ENCODE measurements at regions not wholly inside any gene's neighbourhood (a gene's known extent, or its start where the extent isn't known, plus 50 kb on each side); places are given as distances from the start of the nearest gene placed in this dataset.
"Not testable (repeated sequence)": the region's sequence is repeated elsewhere in the genome, so short reads cannot be mapped to it uniquely, and the experiment has no call there.

DNA sequence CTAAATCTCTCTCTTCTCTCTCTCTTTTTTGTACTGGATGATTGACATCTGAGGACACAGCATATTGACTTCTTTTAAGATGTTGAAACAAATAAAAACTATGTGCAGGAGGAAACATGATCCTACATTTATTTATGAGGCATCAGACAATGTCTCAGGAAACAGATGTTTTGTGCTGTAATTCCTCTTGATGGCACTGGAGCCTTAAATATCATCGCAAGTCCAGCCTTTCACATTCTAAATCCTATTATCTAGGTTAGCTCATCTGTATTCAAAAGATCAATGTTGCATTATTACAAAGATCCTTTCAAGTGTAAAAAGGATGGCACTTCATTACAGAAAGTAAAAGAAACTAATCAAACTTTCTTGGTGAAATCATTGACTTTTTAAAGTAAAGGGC, 63.9 kb downstream of the MAT2B start:
- intact Hi-C loops (cut with micrococcal nuclease) = no loop called here
- no peaks in the 10 kb centered on the region for H3K9me3 ChIP-seq (ENCODE audit: control insufficient read depth in 1 of 2, low read length in 2 of 2)
- no peak for DNase-seq
- no peaks in the 10 kb centered on the region for H3K36me3 ChIP-seq (ENCODE audit: insufficient read depth, low read length)
- H3K27ac ChIP-seq (ENCODE audit: low read depth, low read length) = no peak overlapping the region
- H3K4me1 ChIP-seq (ENCODE audit: insufficient read depth, low read length) = peaks cover 17% of the 10 kb centered on the region
- H3K36me3 Mint-ChIP-seq = no peaks in the 10 kb centered on the region
- peaks cover 28% of the 10 kb centered on the region for H3K27me3 ChIP-seq (ENCODE audit: insufficient read depth, low read length)
- no peak overlapping the region for H3K4me3 ChIP-seq (ENCODE audit: low read length in 2 of 2)
- no peaks in the 10 kb centered on the region for H3K9me3 Mint-ChIP-seq
- CTCF ChIA-PET (ENCODE audit: partially characterized antibody) = no interaction called here
- POLR2A ChIA-PET (ENCODE audit: partially characterized antibody) = no interaction called here
- H3K27ac Mint-ChIP-seq = no peak overlapping the region
- peaks cover 6 to 32% (median 22%) of the 10 kb centered on the region in 4 donors for H3K4me1 Mint-ChIP-seq
- no peak overlapping the region for H3K4me3 Mint-ChIP-seq
- peaks cover 35 to 49% of the 10 kb centered on the region in 2 donors for H3K27me3 Mint-ChIP-seq

- H3K27ac ChIP-seq (ENCODE audit: low read depth, low read length) = no peak overlapping the region
- CTCF ChIA-PET (ENCODE audit: partially characterized antibody) = no interaction called here
- H3K4me3 Mint-ChIP-seq = no peak overlapping the region
- intact Hi-C loops (cut with micrococcal nuclease) = no loop called here
- H3K36me3 Mint-ChIP-seq = no peaks in the 10 kb centered on the region
- H3K4me1 Mint-ChIP-seq = peaks cover 1 to 8% (median 5%) of the 10 kb centered on the region in 4 donors
- no peak for DNase-seq
- POLR2A ChIA-PET (ENCODE audit: partially characterized antibody) = no interaction called here
- H3K9me3 Mint-ChIP-seq = no peaks in the 10 kb centered on the region
- H3K27ac Mint-ChIP-seq = no peak overlapping the region
- H3K4me3 ChIP-seq (ENCODE audit: low read length in 2 of 2) = no peak overlapping the region
- H3K9me3 ChIP-seq (ENCODE audit: control insufficient read depth in 1 of 2, low read length in 2 of 2) = no peaks in the 10 kb centered on the region
- H3K36me3 ChIP-seq (ENCODE audit: insufficient read depth, low read length) = no peaks in the 10 kb centered on the region
- peaks cover under 1% of the 10 kb centered on the region for H3K4me1 ChIP-seq (ENCODE audit: insufficient read depth, low read length)
- H3K27me3 Mint-ChIP-seq = peaks cover 20 to 28% of the 10 kb centered on the region in 2 donors
- H3K27me3 ChIP-seq (ENCODE audit: insufficient read depth, low read length) = peaks cover 6% of the 10 kb centered on the region
Observed at GRCh38 chr5:163571744-163572143, 66.3 kb downstream of the MAT2B start.

DNA sequence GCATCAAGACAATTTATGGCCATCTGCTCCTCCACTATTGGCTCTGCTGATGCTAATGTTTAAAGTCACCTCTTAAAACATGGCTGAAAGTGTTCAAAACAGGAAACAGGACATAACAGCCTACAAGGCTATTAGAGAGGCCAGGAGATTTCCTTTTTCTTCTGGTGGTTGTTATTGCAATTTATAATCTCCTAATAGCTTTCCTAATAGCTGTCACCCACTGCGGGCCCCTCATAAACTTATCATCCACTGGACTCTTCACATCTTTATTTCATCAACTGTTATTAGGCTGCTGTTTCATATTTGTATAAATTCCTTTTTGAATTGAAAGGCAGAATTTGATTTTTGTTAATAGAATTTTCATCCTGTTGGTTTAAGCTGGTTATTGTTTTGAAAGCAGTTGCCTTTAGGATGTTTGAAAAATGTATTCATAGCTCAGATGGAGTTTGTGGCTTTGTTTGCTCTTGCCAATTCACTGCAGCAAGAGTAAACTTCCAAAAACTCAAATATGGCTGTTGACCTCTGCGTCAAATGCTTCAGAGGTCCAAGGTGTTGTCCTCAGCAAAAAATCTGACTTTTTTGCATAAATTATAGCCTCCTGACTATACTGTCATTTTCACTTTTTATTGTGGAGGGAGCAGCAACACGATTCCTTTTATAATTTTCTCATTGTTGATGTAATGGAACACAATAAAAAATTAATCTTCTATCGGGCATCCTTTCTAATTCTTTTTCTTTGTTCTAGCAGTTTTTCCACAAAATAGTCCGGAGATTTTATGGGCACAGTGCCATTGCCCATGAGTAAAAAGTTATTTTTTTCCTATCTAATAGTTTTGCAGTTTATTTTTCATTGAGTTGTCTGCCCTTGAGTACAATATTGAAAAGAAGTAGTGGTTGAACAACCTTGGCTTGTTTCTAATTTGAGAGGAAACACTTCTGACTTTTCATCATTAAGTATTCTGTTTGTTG, 69.3 kb downstream of the MAT2B start:
- Mint-ChIP-seq H3K4me3 (no peak overlapping the region), H3K27ac (no peak overlapping the region), H3K4me1 (no peaks in the 10 kb centered on the region), H3K36me3 (no peaks in the 10 kb centered on the region), H3K9me3 (peaks cover 0 to 2% (median under 1%) of the 10 kb centered on the region in 8 donors), H3K27me3 (peaks cover 8 to 15% of the 10 kb centered on the region in 2 donors)
- H3K4me1 ChIP-seq (ENCODE audit: insufficient read depth, low read length) = no peaks in the 10 kb centered on the region
- H3K27ac ChIP-seq (ENCODE audit: low read depth, low read length) = no peak overlapping the region
- H3K9me3 ChIP-seq (ENCODE audit: control insufficient read depth in 1 of 2, low read length in 2 of 2) = no peaks in the 10 kb centered on the region
- no peak for DNase-seq
- no peak overlapping the region for H3K4me3 ChIP-seq (ENCODE audit: low read length in 2 of 2)
- intact Hi-C loops (cut with micrococcal nuclease) = no loop called here
- ChIA-PET POLR2A (ENCODE audit: partially characterized antibody) (no interaction called here), CTCF (ENCODE audit: partially characterized antibody) (interaction anchor here (1.0 kb wide), 1 partner anchor 11 kb away, joined by 3 read pairs; no protein-coding TSS in a partner anchor)
- H3K27me3 ChIP-seq (ENCODE audit: insufficient read depth, low read length) = no peaks in the 10 kb centered on the region
- H3K36me3 ChIP-seq (ENCODE audit: insufficient read depth, low read length) = no peaks in the 10 kb centered on the region

- no peaks in the 10 kb centered on the region for H3K27me3 ChIP-seq (ENCODE audit: insufficient read depth, low read length)
- no peaks in the 10 kb centered on the region for H3K4me1 Mint-ChIP-seq
- H3K4me1 ChIP-seq (ENCODE audit: insufficient read depth, low read length) = no peaks in the 10 kb centered on the region
- peaks cover 14% of the 10 kb centered on the region in 2 donors for H3K27me3 Mint-ChIP-seq
- no peak overlapping the region for H3K27ac ChIP-seq (ENCODE audit: low read depth, low read length)
- H3K4me3 Mint-ChIP-seq = no peak overlapping the region
- H3K9me3 ChIP-seq (ENCODE audit: control insufficient read depth in 1 of 2, low read length in 2 of 2) = no peaks in the 10 kb centered on the region
- POLR2A ChIA-PET (ENCODE audit: partially characterized antibody) = no interaction called here
- intact Hi-C loops (cut with micrococcal nuclease) = no loop called here
- no peaks in the 10 kb centered on the region for H3K36me3 ChIP-seq (ENCODE audit: insufficient read depth, low read length)
- H3K9me3 Mint-ChIP-seq = peaks cover 0 to 3% (median 2%) of the 10 kb centered on the region in 8 donors
- H3K4me3 ChIP-seq (ENCODE audit: low read length in 2 of 2) = no peak overlapping the region
- no peaks in the 10 kb centered on the region for H3K36me3 Mint-ChIP-seq
- CTCF ChIA-PET (ENCODE audit: partially characterized antibody) = no interaction called here
- DNase-seq = no peak
- no peak overlapping the region for H3K27ac Mint-ChIP-seq
Observed at GRCh38 chr5:163578652-163579051, 73.2 kb downstream of the MAT2B start.

DNA sequence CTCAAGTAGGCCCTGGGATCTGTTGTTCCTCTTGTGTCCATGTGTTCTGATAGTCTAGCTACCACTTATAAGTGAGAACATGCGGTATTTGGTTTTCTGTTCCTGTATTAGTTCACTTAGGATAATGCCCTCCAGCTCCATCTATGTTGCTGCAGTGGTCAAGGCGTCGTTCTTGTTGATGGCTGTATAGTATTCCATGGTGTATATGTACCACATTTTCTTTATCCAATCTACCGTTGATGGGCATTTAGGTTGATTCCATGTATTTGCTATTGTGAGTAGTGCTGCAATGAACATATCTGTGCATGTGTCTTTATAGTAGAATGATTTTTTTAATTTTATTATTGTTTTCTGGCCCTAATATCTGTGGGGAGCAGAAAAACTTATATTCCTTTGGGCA, 74.3 kb downstream of the MAT2B start:
- Mint-ChIP-seq H3K9me3 (peaks cover 0 to 3% (median 2%) of the 10 kb centered on the region in 8 donors), H3K27me3 (peaks cover 12 to 13% of the 10 kb centered on the region in 2 donors), H3K4me1 (no peaks in the 10 kb centered on the region), H3K36me3 (no peaks in the 10 kb centered on the region), H3K27ac (no peak overlapping the region), H3K4me3 (no peak overlapping the region)
- intact Hi-C loops (cut with micrococcal nuclease) = no loop called here
- H3K4me1 ChIP-seq (ENCODE audit: insufficient read depth, low read length) = no peaks in the 10 kb centered on the region
- H3K9me3 ChIP-seq (ENCODE audit: control insufficient read depth in 1 of 2, low read length in 2 of 2) = no peaks in the 10 kb centered on the region
- H3K27me3 ChIP-seq (ENCODE audit: insufficient read depth, low read length) = no peaks in the 10 kb centered on the region
- ChIA-PET POLR2A (ENCODE audit: partially characterized antibody) (no interaction called here), CTCF (ENCODE audit: partially characterized antibody) (interaction anchor here (1.2 kb wide), 1 partner anchor 12 kb away, joined by 3 read pairs; no protein-coding TSS in a partner anchor)
- no peaks in the 10 kb centered on the region for H3K36me3 ChIP-seq (ENCODE audit: insufficient read depth, low read length)
- H3K27ac ChIP-seq (ENCODE audit: low read depth, low read length) = no peak overlapping the region
- no peak overlapping the region for H3K4me3 ChIP-seq (ENCODE audit: low read length in 2 of 2)
- no peak for DNase-seq

- CTCF ChIA-PET (ENCODE audit: partially characterized antibody) = interaction anchor here (1.2 kb wide), 1 partner anchor 12 kb away, joined by 3 read pairs; no protein-coding TSS in a partner anchor
Observed at GRCh38 chr5:163580516-163580915, 75.1 kb downstream of the MAT2B start.

DNA sequence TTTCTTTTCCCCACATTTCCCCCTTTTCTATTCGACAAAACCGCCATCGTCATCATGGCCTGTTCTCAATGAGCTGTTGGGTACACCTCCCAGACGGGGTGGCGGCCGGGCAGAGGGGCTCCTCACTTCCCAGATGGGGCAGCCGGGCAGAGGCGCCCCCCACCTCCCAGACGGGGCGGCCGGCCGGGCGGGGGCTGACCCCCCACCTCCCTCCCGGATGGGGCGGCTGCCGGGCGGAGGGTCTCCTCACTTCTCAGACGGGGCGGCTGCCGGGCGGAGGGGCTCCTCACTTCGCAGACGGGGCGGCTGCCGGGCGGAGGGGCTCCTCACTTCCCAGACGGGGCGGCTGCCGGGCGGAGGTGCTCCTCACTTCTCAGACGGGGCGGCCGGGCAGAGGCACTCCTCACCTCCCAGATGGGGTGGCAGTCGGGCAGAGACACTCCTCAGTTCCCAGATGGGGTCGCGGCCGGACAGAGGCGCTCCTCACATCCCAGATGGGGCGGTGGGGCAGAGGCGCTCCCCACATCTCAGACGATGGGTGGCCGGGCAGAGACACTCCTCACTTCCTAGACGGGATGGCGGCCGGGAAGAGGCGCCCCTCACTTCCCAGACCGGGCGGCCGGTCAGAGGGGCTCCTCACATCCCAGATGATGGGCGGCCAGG, 78.2 kb downstream of the MAT2B start:
- intact Hi-C loops (cut with micrococcal nuclease); POLR2A ChIA-PET (ENCODE audit: partially characterized antibody); H3K4me1 Mint-ChIP-seq: not testable (repeated sequence)

More at GRCh38 chr5:163580516-163580915, 75.1 kb downstream of the MAT2B start:
- no peak overlapping the region for H3K27ac Mint-ChIP-seq
- no peak overlapping the region for H3K27ac ChIP-seq (ENCODE audit: low read depth, low read length)
- H3K4me3 Mint-ChIP-seq = no peak overlapping the region
- no peaks in the 10 kb centered on the region for H3K27me3 ChIP-seq (ENCODE audit: insufficient read depth, low read length)
- no peaks in the 10 kb centered on the region for H3K36me3 Mint-ChIP-seq
- H3K4me3 ChIP-seq (ENCODE audit: low read length in 2 of 2) = no peak overlapping the region
- H3K9me3 ChIP-seq (ENCODE audit: control insufficient read depth in 1 of 2, low read length in 2 of 2) = no peaks in the 10 kb centered on the region
- H3K4me1 Mint-ChIP-seq = no peaks in the 10 kb centered on the region
- H3K36me3 ChIP-seq (ENCODE audit: insufficient read depth, low read length) = no peaks in the 10 kb centered on the region
- H3K9me3 Mint-ChIP-seq = peaks cover 0 to 3% (median 2%) of the 10 kb centered on the region in 8 donors
- no peaks in the 10 kb centered on the region for H3K4me1 ChIP-seq (ENCODE audit: insufficient read depth, low read length)
- POLR2A ChIA-PET (ENCODE audit: partially characterized antibody) = no interaction called here
- peaks cover 12 to 13% of the 10 kb centered on the region in 2 donors for H3K27me3 Mint-ChIP-seq
- DNase-seq = no peak
- intact Hi-C loops (cut with micrococcal nuclease) = no loop called here

More for the DNA sequence above, 78.2 kb downstream of the MAT2B start:
- H3K4me3 Mint-ChIP-seq; H3K9me3 ChIP-seq (ENCODE audit: control insufficient read depth in 1 of 2, low read length in 2 of 2); H3K4me1 ChIP-seq (ENCODE audit: insufficient read depth, low read length); H3K27ac ChIP-seq (ENCODE audit: low read depth, low read length); DNase-seq; H3K27me3 ChIP-seq (ENCODE audit: insufficient read depth, low read length); H3K9me3 Mint-ChIP-seq; H3K36me3 ChIP-seq (ENCODE audit: insufficient read depth, low read length); H3K4me3 ChIP-seq (ENCODE audit: low read length in 2 of 2); H3K36me3 Mint-ChIP-seq; H3K27ac Mint-ChIP-seq; CTCF ChIA-PET (ENCODE audit: partially characterized antibody): not testable (repeated sequence)
- H3K27me3 Mint-ChIP-seq = peaks cover 10 to 12% of the 10 kb centered on the region in 2 donors

All from CD4-positive, alpha-beta memory T cell (primary cell).